Omental fat pad (tissue), 3 donors: ENCODE measurements at regions not wholly inside any gene's neighbourhood (a gene's known extent, or its start where the extent isn't known, plus 50 kb on each side); places are given as distances from the start of the nearest gene placed in this dataset.

Source experiments
- ATAC-seq: fragments of 150-250 bp; one replicate; pipeline ENCODE4 v1.9.1; 2016; ENCODE audit warnings: mild to moderate bottlenecking, moderate library complexity; ENCODE audit not compliant: low FRiP score
- DNase-seq: peaks from one replicate; pipeline ENCODE4 v3.0.0-alpha.2; 2019; ENCODE audit warnings: low spot score
- TF ChIP-seq, protein P1 (sequence below), 3 donors: fragments of 450-650 bp; IDR thresholded peaks; one replicate each; pipeline ENCODE4 v1.5.1; 2016 to 2017; ENCODE audit warnings: antibody characterized with exemption in 3 of 3, mild to moderate bottlenecking in 3 of 3, moderate library complexity in 2 of 3

DNA sequence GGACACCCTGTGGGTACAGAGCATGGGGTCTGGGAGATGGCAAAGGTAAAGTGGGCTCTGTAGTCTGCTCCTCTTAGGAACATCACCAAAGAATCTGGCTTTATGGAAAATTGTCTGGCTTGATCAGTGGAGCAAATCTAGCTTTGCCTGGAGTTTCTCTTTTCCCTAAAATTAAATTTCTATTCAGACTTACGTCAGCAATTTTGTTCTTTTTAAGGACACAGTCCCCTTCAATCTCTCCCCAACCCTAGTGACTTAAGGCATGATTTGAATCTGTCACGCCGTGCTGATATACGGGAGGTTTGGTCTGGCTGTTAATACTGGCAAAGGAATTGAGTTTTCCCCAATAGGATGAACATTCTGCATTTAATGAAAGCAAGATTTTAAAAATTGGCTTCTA is 72.3 kb upstream of the ERCC6L2 start:
- no peak for ATAC-seq
- TF ChIP-seq, protein P1, sequence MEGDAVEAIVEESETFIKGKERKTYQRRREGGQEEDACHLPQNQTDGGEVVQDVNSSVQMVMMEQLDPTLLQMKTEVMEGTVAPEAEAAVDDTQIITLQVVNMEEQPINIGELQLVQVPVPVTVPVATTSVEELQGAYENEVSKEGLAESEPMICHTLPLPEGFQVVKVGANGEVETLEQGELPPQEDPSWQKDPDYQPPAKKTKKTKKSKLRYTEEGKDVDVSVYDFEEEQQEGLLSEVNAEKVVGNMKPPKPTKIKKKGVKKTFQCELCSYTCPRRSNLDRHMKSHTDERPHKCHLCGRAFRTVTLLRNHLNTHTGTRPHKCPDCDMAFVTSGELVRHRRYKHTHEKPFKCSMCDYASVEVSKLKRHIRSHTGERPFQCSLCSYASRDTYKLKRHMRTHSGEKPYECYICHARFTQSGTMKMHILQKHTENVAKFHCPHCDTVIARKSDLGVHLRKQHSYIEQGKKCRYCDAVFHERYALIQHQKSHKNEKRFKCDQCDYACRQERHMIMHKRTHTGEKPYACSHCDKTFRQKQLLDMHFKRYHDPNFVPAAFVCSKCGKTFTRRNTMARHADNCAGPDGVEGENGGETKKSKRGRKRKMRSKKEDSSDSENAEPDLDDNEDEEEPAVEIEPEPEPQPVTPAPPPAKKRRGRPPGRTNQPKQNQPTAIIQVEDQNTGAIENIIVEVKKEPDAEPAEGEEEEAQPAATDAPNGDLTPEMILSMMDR (IDR thresholded peaks at IDR 0.05), result no peak
- no peak for DNase-seq

DNA sequence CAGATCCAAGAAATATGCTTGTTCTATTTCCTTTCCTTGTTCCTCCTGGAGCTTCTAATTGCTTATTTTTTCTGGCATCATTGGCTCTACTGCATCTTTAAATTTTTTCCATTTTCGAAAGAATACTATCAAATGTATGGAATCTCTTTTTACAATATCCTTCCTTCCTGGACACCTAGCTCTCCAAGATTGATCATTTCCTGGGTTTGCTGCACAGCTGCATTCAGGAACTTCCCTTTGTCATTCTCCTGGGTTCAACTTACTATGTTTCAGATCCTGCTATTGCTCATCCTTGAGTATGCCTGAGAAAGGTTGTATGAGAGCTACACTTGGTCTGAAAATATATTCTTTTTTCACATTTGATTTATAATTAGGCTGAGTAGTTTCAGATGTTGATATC is 73.7 kb upstream of the ERCC6L2 start:
- DNase-seq (no peak), ATAC-seq (no peak)
- TF ChIP-seq, protein P1 (IDR thresholded peaks at IDR 0.05), result no peak

DNA sequence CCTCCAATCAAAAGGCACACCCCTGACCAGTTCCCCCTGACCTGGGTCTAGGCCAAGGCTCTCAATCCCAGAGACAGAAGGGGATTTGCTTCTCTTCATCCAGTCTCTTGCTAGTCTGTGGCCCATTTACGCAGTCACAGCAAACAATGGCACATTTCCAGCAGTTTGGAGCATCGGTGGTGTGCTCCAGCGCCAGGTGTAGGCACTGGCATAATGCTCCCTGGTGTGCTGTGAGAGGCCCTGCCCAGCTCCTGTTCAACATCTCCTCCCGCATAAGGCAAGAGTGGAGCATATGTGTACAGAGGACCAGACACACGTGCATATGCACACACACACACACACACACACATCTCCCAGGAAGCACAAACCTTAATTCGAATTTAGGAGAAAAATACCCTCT is 79.5 kb upstream of the ERCC6L2 start:
- TF ChIP-seq, protein P1 (IDR thresholded peaks at IDR 0.05), result no peak
- DNase-seq, result no peak
- no peak for ATAC-seq

DNA sequence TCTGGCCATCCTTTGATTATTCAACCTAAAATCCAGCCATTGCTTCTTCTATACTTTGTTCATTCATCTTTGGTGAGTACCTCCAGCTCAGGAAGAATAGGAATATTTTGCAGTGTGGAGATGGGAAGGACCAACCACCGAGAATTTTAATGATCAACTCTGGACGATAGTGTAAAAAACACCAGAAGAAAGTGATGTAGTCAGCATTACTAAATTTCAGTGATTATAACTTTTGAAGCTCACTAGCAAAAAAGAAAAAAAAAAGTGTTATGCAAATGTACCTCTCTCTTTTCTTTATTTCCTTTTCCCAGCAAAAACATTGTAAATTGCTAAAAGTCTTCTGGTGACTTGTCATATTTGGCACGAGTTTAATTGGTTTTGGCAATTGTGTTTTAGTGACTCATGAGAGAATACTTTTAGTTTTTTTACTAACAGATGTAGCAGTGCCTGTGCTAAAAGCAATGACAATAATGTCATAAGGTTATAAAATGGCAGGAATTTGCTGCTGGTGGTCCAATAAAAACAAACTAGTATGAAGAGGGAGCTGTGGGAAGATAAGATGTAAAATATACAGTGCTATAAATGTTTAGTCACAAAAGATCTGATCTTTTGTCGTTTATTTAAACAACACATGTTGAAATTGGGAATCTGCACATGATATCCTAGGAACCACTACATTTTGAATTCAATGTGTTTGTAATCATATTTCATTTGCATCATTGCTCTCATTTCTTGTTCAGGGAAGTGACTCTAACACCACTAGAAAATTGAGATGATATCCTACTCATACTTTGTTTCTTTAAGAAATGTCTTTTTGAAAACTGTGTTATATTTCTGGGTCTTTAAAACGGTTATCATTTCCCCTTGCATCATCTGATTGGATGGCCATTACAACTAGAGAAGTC is 81.3 kb upstream of the ERCC6L2 start:
- DNase-seq, result no peak
- ATAC-seq, result no peak
- TF ChIP-seq, protein P1 (IDR thresholded peaks at IDR 0.05), result no peak

DNA sequence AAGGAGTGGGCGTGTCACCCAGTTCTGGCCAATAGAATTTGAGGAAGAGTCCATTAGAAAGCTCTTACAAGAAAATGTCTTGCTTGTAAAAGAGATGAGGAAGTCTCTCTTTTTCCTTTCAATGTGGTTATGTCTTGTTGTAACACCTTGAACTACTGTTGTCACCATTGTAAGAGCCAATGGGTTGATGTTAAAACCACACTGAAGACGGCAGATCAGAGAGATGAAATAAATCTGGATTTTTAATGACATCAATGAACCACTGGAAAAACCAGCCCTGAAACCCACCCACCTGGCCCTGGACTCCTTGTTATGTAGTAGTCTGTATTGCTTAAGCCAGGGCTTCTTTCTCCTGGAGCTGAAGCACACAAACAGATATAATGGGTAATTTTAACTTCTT is 83.8 kb upstream of the ERCC6L2 start:
- TF ChIP-seq, protein P1 (IDR thresholded peaks at IDR 0.05), result no peak
- no peak for DNase-seq
- ATAC-seq, result no peak

DNA sequence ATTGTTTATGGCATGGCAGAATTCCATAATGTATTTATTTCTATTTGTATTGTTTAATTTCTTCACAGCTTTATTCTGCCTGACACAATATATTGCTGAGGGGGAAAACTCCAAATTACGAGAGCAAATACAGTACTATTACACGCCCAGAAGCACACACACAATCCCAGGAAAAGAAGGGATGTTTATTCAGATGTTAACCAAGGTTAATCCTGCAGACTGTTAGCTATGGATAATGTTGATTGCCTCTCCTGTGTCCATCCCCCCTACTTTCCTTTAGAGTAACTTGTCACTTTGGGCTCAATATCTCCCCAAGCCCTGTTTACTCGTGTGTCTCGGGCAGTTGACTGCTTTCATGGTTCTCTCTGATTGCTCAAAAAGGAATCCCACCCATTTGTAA is 84.2 kb upstream of the ERCC6L2 start:
- no peak for ATAC-seq
- TF ChIP-seq, protein P1 (IDR thresholded peaks at IDR 0.05), result no peak
- no peak for DNase-seq

DNA sequence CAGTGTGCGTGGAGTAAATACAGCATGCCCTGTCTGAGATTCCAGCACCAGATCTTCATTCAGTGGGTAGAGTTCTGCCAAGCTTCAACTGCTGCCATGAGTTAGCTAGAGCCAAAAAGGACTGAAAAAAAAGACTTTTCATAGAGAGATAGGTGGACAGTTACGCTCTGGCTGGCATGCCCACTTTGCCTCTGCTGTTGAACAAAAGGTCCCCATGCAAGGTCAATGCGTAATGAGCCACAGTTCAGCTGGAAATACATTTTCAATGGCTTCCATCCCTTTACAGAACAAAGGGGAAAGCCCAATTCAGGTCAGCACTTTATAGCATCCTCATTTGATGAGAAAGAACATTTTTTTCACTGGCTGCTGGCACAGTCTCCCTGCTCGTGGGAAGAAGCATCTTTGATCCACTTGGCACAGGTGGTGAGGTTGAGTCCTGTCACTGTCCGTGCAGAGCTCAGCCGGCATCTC is 86.9 kb upstream of the ERCC6L2 start:
- DNase-seq (no peak), ATAC-seq (no peak)
- TF ChIP-seq, protein P1 (IDR thresholded peaks at IDR 0.05), result no peak
